NB4 (cell line): ENCODE measurements at regions not wholly inside any gene's neighbourhood (a gene's known extent, or its start where the extent isn't known, plus 50 kb on each side); places are given as distances from the start of the nearest gene placed in this dataset.

ENCODE experiments used
- DNase-seq: peaks from one replicate; pipeline ENCODE4 v3.0.0; 2010; ENCODE audit warnings: low read depth
- H3K4me3 ChIP-seq: one replicate; pipeline ENCODE4 v1.5.1; 2011; ENCODE audit warnings: mild to moderate bottlenecking, low read depth, low read length, moderate library complexity
- MYC ChIP-seq: IDR thresholded peaks from 2 replicates; pipeline ENCODE4 v1.6.1; 2011; ENCODE audit warnings: low read depth, low read length
- POLR2A ChIP-seq: IDR thresholded peaks from 2 replicates; pipeline ENCODE4 v1.6.1; 2011; ENCODE audit warnings: mild to moderate bottlenecking; ENCODE audit not compliant: insufficient read length; ENCODE audit errors: extremely low read depth
- TF ChIP-seq, protein P1 (sequence below): IDR thresholded peaks from 2 replicates; pipeline ENCODE4 v1.6.1; 2011; ENCODE audit warnings: low read depth, low read length
- TF ChIP-seq, protein P2 (sequence below): IDR thresholded peaks from one replicate; pipeline ENCODE4 v1.5.1; 2012; ENCODE audit warnings: low read depth, low read length

DNA sequence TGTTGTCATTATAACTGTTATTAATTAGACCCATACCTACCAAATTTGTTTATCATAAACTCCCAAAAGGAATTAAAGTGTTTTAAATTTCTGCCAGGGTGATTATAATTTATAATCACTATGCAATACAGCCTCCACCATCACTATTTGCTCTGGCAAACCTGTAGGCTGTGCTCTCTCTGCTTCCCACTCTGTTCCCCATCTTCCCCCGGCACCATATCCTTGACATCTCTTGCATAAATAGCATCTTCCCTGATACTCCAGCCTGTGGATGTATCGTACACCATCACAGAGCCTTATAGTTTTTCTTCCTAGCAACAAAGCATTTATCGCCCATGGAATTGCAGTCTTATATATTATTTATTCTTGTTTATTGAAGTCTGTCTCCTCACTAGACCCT lies 181.5 kb upstream of the TSC22D1 start:
- no peak overlapping the region for H3K4me3 ChIP-seq
- DNase-seq: no peak
- TF ChIP-seq, protein P1, sequence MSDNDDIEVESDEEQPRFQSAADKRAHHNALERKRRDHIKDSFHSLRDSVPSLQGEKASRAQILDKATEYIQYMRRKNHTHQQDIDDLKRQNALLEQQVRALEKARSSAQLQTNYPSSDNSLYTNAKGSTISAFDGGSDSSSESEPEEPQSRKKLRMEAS: no peak
- TF ChIP-seq MYC: no peak
- TF ChIP-seq POLR2A: no peak
- TF ChIP-seq, protein P2, sequence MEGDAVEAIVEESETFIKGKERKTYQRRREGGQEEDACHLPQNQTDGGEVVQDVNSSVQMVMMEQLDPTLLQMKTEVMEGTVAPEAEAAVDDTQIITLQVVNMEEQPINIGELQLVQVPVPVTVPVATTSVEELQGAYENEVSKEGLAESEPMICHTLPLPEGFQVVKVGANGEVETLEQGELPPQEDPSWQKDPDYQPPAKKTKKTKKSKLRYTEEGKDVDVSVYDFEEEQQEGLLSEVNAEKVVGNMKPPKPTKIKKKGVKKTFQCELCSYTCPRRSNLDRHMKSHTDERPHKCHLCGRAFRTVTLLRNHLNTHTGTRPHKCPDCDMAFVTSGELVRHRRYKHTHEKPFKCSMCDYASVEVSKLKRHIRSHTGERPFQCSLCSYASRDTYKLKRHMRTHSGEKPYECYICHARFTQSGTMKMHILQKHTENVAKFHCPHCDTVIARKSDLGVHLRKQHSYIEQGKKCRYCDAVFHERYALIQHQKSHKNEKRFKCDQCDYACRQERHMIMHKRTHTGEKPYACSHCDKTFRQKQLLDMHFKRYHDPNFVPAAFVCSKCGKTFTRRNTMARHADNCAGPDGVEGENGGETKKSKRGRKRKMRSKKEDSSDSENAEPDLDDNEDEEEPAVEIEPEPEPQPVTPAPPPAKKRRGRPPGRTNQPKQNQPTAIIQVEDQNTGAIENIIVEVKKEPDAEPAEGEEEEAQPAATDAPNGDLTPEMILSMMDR: no peak

DNA sequence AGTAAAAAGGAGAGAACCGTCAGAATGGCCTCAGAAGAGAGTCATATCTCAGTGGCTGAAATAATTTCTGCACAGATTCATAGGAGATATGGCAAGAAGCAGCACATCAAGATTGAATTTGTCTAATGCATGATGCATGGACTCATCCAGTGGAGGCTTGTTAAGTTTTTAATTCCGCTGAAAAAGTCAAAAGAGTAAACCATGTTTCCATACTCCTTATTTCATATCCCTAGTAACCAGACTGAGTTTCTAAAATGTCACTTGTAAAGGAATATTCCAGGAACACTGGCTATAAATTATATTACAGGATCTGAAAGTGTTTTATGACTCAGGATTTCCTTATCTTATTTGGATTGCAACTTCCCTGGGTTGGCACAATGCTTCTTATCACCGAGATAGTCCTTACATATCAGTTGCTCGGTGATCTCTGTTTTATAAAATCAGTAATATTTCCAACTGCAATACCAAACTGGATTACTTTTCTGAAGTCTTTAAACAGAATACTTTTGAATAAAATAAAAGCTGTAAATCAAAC lies 180.2 kb upstream of the TSC22D1 start:
- no peak for DNase-seq
- TF ChIP-seq, protein P2: no peak
- TF ChIP-seq, protein P1: no peak
- TF ChIP-seq POLR2A: no peak
- no peak for TF ChIP-seq MYC
- H3K4me3 ChIP-seq: no peak overlapping the region

DNA sequence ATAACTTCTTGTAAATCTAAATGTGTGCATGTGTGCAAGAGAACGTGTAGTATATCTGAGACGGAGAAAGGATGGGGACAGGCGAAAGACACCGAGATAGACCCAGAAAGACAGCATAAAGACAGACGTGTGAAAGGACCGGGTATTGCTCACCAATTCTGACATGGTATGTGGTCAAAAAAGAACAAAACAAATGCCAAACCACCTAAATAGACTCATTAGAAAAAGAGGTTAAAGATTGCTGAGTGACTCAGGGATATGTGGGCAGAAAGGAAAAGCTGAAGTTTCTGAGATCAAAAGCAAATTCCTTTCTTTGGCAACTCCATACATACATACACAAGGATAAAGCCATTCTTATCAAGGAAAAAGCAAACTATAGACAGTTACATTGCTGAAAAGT lies 179.7 kb upstream of the TSC22D1 start:
- no peak overlapping the region for H3K4me3 ChIP-seq
- DNase-seq: no peak
- TF ChIP-seq, protein P2: no peak
- TF ChIP-seq MYC (no peak), POLR2A (no peak)
- TF ChIP-seq, protein P1: no peak

DNA sequence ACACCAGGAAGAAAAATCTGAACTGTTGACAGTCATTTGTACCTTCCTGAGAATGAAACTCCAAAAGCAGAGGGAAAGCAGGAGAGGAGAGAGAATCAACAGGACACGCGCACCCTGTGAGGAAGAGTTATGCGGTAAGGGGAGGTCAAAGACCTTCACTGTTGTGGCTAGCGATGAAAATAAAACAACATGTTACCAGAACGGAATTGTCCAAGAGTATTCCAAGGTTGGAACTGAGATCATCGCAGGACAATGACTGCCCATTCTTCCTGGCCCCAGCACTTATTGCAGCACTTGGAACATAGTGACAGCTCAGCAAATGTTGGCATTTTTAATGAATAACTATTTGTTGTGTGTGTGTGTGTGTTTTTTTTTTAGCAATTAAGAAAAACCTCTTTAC lies 176.0 kb upstream of the TSC22D1 start:
- no peak for DNase-seq
- no peak overlapping the region for H3K4me3 ChIP-seq
- TF ChIP-seq POLR2A: no peak
- TF ChIP-seq, protein P2: no peak
- TF ChIP-seq, protein P1: no peak
- no peak for TF ChIP-seq MYC

DNA sequence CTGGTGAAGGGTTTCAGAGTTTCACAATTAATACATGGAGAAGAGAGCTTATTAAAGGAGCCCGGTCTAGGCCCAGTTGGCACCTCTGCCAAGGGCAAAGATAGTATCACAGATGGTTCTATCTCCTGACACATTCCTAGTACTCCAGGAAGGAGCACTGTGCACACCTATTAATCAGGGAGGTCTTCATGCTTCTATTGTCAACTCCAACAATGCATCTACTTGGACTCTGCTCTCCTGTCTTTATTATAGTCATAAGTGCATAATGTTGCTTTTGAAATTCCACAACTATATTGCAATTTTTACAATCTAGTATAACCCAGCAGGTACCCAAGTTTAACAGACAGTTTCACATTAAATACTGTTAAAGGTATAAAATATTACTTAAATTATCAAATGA lies 174.5 kb upstream of the TSC22D1 start:
- TF ChIP-seq, protein P1: no peak
- no peak for TF ChIP-seq MYC
- TF ChIP-seq, protein P2: no peak
- H3K4me3 ChIP-seq: no peak overlapping the region
- DNase-seq: no peak

DNA sequence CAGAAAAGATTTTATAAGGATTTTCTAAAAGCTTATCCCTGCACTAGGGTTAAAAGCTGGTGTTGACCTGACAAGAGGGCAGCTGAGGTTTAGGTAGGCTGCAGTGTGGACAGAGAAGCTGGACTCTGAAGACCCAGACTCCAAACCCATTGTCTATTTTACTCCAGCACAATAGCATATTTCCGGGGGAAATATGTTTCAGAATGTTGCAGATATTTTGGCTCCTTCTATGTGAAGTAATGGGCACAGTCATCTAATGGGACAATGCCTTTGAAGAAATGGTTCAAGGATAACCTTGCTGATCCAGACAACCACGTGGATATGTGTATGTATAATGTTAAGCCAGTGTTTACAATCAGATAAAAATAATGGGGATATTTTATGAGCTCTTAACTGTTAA lies 173.8 kb upstream of the TSC22D1 start:
- TF ChIP-seq, protein P2: no peak
- TF ChIP-seq, protein P1: no peak
- TF ChIP-seq MYC (no peak), POLR2A (no peak)
- no peak overlapping the region for H3K4me3 ChIP-seq
- no peak for DNase-seq
